CD4-positive, alpha-beta memory T cell (primary cell): ENCODE measurements at regions not wholly inside any gene's neighbourhood (a gene's known extent, or its start where the extent isn't known, plus 50 kb on each side); places are given as distances from the start of the nearest gene placed in this dataset.

Experiments
- CTCF ChIA-PET: fragments of 350-600 bp; sonication (Branson Sonifier 250); formaldehyde crosslinking; loops from one replicate; lab custom pipeline; 2021; ENCODE audit warnings: inconsistent platforms; ENCODE audit not compliant: partially characterized antibody; lab: Charles Lee
- POLR2A ChIA-PET: fragments of 350-600 bp; sonication (Branson Sonifier 250); formaldehyde crosslinking; loops from one replicate; lab custom pipeline; 2021; ENCODE audit not compliant: partially characterized antibody; lab: Charles Lee
- DNase-seq, 5 donors: peaks; one replicate each; pipeline versions ENCODE4 v3.0.0 to v3.0.0-alpha.2; 2020 to 2022; ENCODE audit warnings: mixed read lengths in 1 of 5
- H3K27ac ChIP-seq: one replicate; pipeline ENCODE4 v1.7.0; 2013; ENCODE audit warnings: low read depth, low read length
- H3K27me3 ChIP-seq: 2 replicates; pipeline ENCODE4 v1.7.0; 2013; ENCODE audit warnings: mild to moderate bottlenecking, low read length, moderate library complexity; ENCODE audit not compliant: insufficient read depth
- H3K36me3 ChIP-seq: 2 replicates; pipeline ENCODE4 v1.7.0; 2013; ENCODE audit warnings: mild to moderate bottlenecking, low read length, moderate library complexity; ENCODE audit not compliant: insufficient read depth
- H3K4me1 ChIP-seq: 2 replicates; pipeline ENCODE4 v1.7.0; 2013; ENCODE audit warnings: mild to moderate bottlenecking, low read length, moderate library complexity; ENCODE audit not compliant: insufficient read depth
- H3K4me3 ChIP-seq, 2 donors: one replicate each; pipeline ENCODE4 v1.7.0; 2013; ENCODE audit warnings: low read length in 2 of 2, mild to moderate bottlenecking in 1 of 2
- H3K9me3 ChIP-seq, 2 donors: one replicate each; pipeline ENCODE4 v1.7.0; 2013; ENCODE audit warnings: low read length in 2 of 2, control low read depth in 1 of 2; ENCODE audit not compliant: control insufficient read depth in 1 of 2
- H3K27ac Mint-ChIP-seq, 7 donors: one replicate each; pipeline ENCODE4 v1.8.0; 2020 to 2021; ENCODE audit warnings: mixed read lengths in 7 of 7, mild to moderate bottlenecking in 6 of 7, inconsistent platforms in 3 of 7, moderate library complexity in 3 of 7
- H3K27me3 Mint-ChIP-seq, 2 donors: one replicate each; pipeline ENCODE4 v1.8.0; 2020 to 2021; ENCODE audit warnings: mixed read lengths in 2 of 2
- H3K36me3 Mint-ChIP-seq, 2 donors: one replicate each; pipeline ENCODE4 v1.8.0; 2020 to 2021; ENCODE audit warnings: mixed read lengths in 2 of 2, inconsistent platforms in 1 of 2, mild to moderate bottlenecking in 1 of 2
- H3K4me1 Mint-ChIP-seq, 4 donors: one replicate each; pipeline ENCODE4 v1.8.0; 2020 to 2021; ENCODE audit warnings: mixed read lengths in 4 of 4, mild to moderate bottlenecking in 1 of 4
- H3K4me3 Mint-ChIP-seq, 8 donors: one replicate each; pipeline ENCODE4 v1.8.0; 2020 to 2021; ENCODE audit warnings: mixed read lengths in 8 of 8, mild to moderate bottlenecking in 7 of 8, moderate library complexity in 6 of 8, inconsistent platforms in 3 of 8
- H3K9me3 Mint-ChIP-seq, 8 donors: one replicate each; pipeline ENCODE4 v1.8.0; 2020 to 2021; ENCODE audit warnings: mixed read lengths in 8 of 8, mild to moderate bottlenecking in 5 of 8, inconsistent platforms in 3 of 8, moderate library complexity in 1 of 8
- intact Hi-C: fragments of 100-400 bp; cut with micrococcal nuclease; formaldehyde crosslinking; loops from one replicate; pipeline ENCODE4 v1.15.1; 2023

- intact Hi-C loops: no loop called here
- H3K9me3 Mint-ChIP-seq: no peaks in the 10 kb centered on the region
- Histone ChIP-seq H3K27ac (no peak overlapping the region), H3K9me3 (no peaks in the 10 kb centered on the region), H3K27me3 (no peaks in the 10 kb centered on the region), H3K4me3 (no peak overlapping the region), H3K36me3 (no peaks in the 10 kb centered on the region), H3K4me1 (no peaks in the 10 kb centered on the region)
- no peak overlapping the region for H3K27ac Mint-ChIP-seq
- ChIA-PET POLR2A (no interaction called here), CTCF (interaction anchor here (1.2 kb wide), 1 partner anchor 110 kb away, joined by 3 read pairs; no protein-coding TSS in a partner anchor)
- DNase-seq: no peak
- no peak overlapping the region for H3K4me3 Mint-ChIP-seq
- no peaks in the 10 kb centered on the region for H3K36me3 Mint-ChIP-seq
- H3K27me3 Mint-ChIP-seq: peaks cover 3 to 4% of the 10 kb centered on the region in 2 donors
- H3K4me1 Mint-ChIP-seq: peaks cover 0 to 2% (median 0%) of the 10 kb centered on the region in 4 donors
These were observed 183.5 kb upstream of the UBL3 start for GRCh38 chr13:30033681-30034457.

GRCh38 chr13:30032263-30032662 lies 181.8 kb upstream of the UBL3 start:
- peaks cover 0 to 2% (median 0%) of the 10 kb centered on the region in 4 donors for H3K4me1 Mint-ChIP-seq
- H3K9me3 Mint-ChIP-seq: no peaks in the 10 kb centered on the region
- H3K36me3 Mint-ChIP-seq: no peaks in the 10 kb centered on the region
- H3K27me3 Mint-ChIP-seq: peaks cover under 1 to 3% of the 10 kb centered on the region in 2 donors
- ChIA-PET POLR2A (no interaction called here), CTCF (no interaction called here)
- no peak overlapping the region for H3K27ac Mint-ChIP-seq
- Histone ChIP-seq H3K27ac (no peak overlapping the region), H3K36me3 (no peaks in the 10 kb centered on the region), H3K27me3 (no peaks in the 10 kb centered on the region), H3K4me1 (no peaks in the 10 kb centered on the region), H3K4me3 (no peak overlapping the region), H3K9me3 (no peaks in the 10 kb centered on the region)
- no peak for DNase-seq
- no peak overlapping the region for H3K4me3 Mint-ChIP-seq
- intact Hi-C loops: no loop called here

DNA sequence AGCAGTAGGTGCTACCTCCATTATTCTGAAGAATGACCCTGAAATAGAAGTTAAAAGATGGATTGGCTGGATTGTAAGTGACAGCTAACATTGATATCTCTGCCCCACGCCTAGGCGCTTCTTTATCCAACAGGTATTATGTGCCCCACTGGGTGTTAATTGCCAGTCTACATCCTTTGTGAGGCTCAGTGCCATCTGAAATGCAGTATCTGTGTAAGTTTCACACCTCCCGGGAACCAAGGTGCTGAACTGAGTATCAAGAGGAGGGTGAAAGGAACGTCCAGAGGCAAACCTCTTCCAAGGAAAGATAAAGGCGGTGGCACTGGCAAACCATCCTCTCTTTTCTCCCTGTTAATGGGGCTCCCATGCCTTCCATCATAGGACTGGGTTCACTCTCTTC lies 181.1 kb upstream of the UBL3 start:
- DNase-seq: no peak
- Mint-ChIP-seq H3K27ac (no peak overlapping the region), H3K27me3 (peaks cover 0 to 3% of the 10 kb centered on the region in 2 donors), H3K36me3 (no peaks in the 10 kb centered on the region), H3K4me3 (no peak overlapping the region), H3K4me1 (peaks cover 0 to 2% (median 0%) of the 10 kb centered on the region in 4 donors), H3K9me3 (no peaks in the 10 kb centered on the region)
- H3K9me3 ChIP-seq: no peaks in the 10 kb centered on the region
- no peaks in the 10 kb centered on the region for H3K4me1 ChIP-seq
- ChIA-PET CTCF (interaction anchor here (0.8 kb wide), 1 partner anchor 83 kb away, joined by 3 read pairs; no protein-coding TSS in a partner anchor), POLR2A (no interaction called here)
- H3K4me3 ChIP-seq: no peak overlapping the region
- H3K27ac ChIP-seq: no peak overlapping the region
- no peaks in the 10 kb centered on the region for H3K36me3 ChIP-seq
- H3K27me3 ChIP-seq: no peaks in the 10 kb centered on the region
- intact Hi-C loops: no loop called here

DNA sequence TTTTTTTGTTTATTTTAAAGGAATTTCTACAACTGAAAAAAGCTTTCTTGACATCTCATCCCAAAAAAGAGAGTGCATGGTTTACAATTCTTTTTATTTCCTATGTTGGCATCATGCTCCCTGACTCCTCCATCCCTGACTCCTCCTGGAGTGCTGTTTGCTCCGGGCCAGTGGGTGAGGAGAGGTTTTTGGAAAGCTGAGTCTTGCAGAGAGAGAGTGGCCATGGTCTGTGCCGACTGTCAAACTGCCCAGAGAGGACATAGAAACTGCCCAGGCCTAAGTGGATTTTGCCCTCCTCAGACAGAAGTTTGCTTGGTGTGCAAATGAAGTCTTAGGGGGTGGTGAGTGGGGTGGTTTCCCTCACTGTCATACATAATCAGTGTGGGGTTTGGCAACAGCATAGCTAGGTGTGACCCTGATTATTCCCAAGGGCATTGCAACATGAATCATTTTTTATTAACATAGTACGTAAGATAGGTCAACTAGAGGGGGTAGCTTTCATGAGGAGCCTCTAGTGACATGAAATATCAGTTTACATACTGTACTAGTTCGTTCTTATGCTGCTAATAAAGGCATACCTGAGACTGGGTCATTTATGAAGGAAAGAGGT lies 179.8 kb upstream of the UBL3 start:
- Mint-ChIP-seq H3K4me1 (peaks cover 0 to 2% (median 0%) of the 10 kb centered on the region in 4 donors), H3K36me3 (no peaks in the 10 kb centered on the region), H3K4me3 (no peak overlapping the region), H3K27ac (no peak overlapping the region), H3K9me3 (no peaks in the 10 kb centered on the region), H3K27me3 (no peaks in the 10 kb centered on the region)
- H3K9me3 ChIP-seq: no peaks in the 10 kb centered on the region
- no peaks in the 10 kb centered on the region for H3K36me3 ChIP-seq
- DNase-seq: no peak
- intact Hi-C loops: no loop called here
- no peak overlapping the region for H3K27ac ChIP-seq
- H3K4me3 ChIP-seq: no peak overlapping the region
- no peaks in the 10 kb centered on the region for H3K27me3 ChIP-seq
- ChIA-PET CTCF (no interaction called here), POLR2A (no interaction called here)
- H3K4me1 ChIP-seq: no peaks in the 10 kb centered on the region

DNA sequence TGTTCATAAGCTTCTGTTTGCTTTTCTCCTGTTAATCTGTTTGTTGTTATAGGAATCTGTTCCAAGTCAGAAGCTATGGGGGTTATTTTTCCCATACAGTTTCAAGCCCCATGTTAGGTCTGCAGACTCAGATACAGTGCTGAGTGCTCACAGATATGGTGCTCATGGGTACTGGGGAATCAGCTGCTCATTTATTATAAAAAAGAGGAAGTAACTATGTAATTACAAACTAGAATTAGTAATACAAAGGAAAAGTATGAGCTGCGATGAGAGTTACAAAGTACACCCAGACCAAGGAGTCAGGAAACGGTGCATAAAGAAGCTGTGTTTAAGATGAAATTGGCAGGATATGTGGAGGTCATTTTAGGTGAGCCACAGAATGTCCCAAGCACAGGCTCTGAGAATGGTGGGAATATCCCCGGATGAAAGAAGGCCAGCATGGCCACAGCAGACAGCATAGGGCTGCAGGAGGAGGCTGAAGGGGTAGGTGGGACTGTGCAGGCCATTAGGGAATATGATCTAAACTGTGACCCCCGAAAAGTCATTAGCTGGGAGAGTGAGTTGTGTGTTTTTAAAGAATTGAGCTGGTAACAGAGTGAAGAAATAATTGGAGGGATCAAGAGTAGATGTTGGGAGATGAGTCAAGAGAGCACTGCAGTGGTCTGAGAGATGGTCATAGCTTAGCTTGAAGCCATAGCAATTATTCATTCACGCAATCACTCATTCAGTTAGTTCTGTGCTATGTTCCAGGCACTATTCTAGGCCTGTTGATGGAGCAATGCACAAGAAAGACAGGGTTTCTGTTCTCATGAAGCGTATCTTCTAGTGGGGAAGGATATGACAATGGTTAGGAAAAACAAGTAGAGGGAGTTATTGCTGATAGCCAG lies 177.4 kb upstream of the UBL3 start:
- peak overlapping the region in 1 of 7 donors; percentile 2 for H3K27ac Mint-ChIP-seq
- no peak overlapping the region for H3K27ac ChIP-seq
- POLR2A ChIA-PET: no interaction called here

DNA sequence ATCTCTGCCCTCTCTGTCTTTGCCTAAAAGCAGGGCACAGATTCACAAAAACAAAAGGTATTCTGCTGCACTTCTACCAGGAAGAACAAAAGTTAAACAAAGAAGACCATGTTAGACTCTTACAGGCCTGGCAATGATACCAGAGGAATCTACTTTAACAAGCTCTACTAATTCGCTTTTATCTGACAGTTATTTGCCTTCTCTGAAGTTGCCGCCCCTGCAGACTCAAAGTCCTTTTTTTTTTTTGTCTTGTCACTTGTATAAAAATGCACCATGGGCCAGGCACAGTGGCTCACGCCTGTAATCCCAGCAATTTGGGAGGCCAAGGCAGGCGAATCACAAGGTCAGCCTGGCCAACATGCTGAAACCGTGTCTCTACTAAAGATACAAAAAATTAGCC lies 176.5 kb upstream of the UBL3 start:
- Mint-ChIP-seq H3K9me3 (no peaks in the 10 kb centered on the region), H3K4me3 (no peak overlapping the region), H3K27me3 (no peaks in the 10 kb centered on the region), H3K36me3 (no peaks in the 10 kb centered on the region), H3K4me1 (no peaks in the 10 kb centered on the region), H3K27ac (no peak overlapping the region)
- POLR2A ChIA-PET: no interaction called here
- H3K9me3 ChIP-seq: no peaks in the 10 kb centered on the region
- CTCF ChIA-PET: no interaction called here
- H3K36me3 ChIP-seq: no peaks in the 10 kb centered on the region
- no peak overlapping the region for H3K27ac ChIP-seq
- H3K27me3 ChIP-seq: no peaks in the 10 kb centered on the region
- no peaks in the 10 kb centered on the region for H3K4me1 ChIP-seq
- intact Hi-C loops: no loop called here
- H3K4me3 ChIP-seq: no peak overlapping the region
- no peak for DNase-seq

More for the DNA sequence above, 177.4 kb upstream of the UBL3 start:
- Histone ChIP-seq H3K27me3 (no peaks in the 10 kb centered on the region), H3K4me1 (no peaks in the 10 kb centered on the region), H3K4me3 (no peak overlapping the region), H3K9me3 (no peaks in the 10 kb centered on the region), H3K36me3 (no peaks in the 10 kb centered on the region)
- intact Hi-C loops: no loop called here
- CTCF ChIA-PET: interaction anchor here (0.9 kb wide), 1 partner anchor 257 kb away, joined by 3 read pairs; no protein-coding TSS in a partner anchor
- Mint-ChIP-seq H3K36me3 (no peaks in the 10 kb centered on the region), H3K4me1 (no peaks in the 10 kb centered on the region), H3K4me3 (no peak overlapping the region), H3K27me3 (no peaks in the 10 kb centered on the region), H3K9me3 (no peaks in the 10 kb centered on the region)
- no peak for DNase-seq

GRCh38 chr13:30026093-30026492 lies 175.7 kb upstream of the UBL3 start:
- H3K27ac ChIP-seq: no peak overlapping the region
- no peaks in the 10 kb centered on the region for H3K4me1 ChIP-seq
- no peaks in the 10 kb centered on the region for H3K27me3 ChIP-seq
- no peak overlapping the region for H3K27ac Mint-ChIP-seq
- no peaks in the 10 kb centered on the region for H3K36me3 Mint-ChIP-seq
- no peak overlapping the region for H3K4me3 ChIP-seq
- ChIA-PET POLR2A (no interaction called here), CTCF (no interaction called here)
- H3K9me3 ChIP-seq: no peaks in the 10 kb centered on the region
- intact Hi-C loops: no loop called here
- H3K36me3 ChIP-seq: no peaks in the 10 kb centered on the region
- no peaks in the 10 kb centered on the region for H3K4me1 Mint-ChIP-seq
- no peaks in the 10 kb centered on the region for H3K27me3 Mint-ChIP-seq
- DNase-seq: no peak
- H3K4me3 Mint-ChIP-seq: no peak overlapping the region
- no peaks in the 10 kb centered on the region for H3K9me3 Mint-ChIP-seq
